Stimulated activated CD8-positive, alpha-beta memory T cell treated with anti-CD3 and anti-CD28 coated beads, Interleukin-12 subunit alpha, Interleukin-12 subunit beta, amount 100 ng/mL, for 1 hour (primary cell): ENCODE measurements at regions not wholly inside any gene's neighbourhood (a gene's known extent, or its start where the extent isn't known, plus 50 kb on each side); places are given as distances from the start of the nearest gene placed in this dataset.
"Not testable (repeated sequence)": the region's sequence is repeated elsewhere in the genome, so short reads cannot be mapped to it uniquely, and the experiment has no call there.

ENCODE experiments used
- DNase-seq: peaks from one replicate; pipeline ENCODE4 v3.0.0-alpha.2; 2020; ENCODE audit warnings: low read depth

DNA sequence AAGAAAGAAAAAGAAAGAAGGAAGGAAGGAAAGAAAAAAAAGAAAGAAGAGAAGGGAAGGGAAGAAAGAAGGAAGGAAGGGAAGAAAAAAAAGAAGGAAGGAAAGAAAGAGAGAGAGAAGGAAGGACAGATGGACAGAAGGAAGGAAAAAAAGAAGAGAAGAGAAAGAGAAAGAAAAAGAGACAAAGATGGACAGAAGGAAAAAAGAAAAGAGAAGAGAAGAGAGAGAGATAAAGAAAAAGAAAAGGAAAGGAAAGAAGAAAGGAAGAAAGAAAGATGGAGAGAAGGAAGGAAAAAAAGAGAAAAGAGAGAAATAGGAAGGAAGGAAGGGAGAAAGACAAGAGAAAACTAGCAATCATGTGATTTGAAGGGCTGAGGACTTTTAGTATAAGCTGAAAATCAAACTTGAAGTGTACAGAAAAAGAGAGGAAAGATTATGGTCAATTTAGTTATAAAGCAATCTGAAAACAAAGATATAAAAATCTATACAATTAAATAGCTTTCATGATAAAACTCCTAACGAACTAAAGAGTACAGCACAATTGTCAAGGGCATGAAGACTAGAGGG is 115.3 kb downstream of the LTN1 start:
- no peak for DNase-seq

DNA sequence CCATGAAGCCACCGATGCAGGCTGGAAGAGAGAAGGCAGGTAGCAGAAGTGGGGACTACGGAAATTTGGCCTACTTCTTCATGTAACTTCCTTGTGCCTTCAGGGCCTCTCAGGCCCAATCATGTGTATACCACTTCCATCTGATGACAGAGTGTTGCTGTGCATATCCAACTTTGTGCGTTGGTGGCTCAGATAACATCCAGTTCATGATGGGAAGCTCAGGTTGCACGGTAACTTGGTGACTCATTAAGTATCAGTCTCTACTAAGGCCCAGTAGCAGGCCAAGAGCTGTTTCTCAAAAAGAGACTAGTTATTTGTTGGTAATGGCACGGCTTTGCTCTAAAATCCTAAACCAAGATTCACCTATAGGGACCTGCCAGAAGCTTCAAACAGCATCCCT is 117.6 kb downstream of the LTN1 start:
- DNase-seq, result no peak

DNA sequence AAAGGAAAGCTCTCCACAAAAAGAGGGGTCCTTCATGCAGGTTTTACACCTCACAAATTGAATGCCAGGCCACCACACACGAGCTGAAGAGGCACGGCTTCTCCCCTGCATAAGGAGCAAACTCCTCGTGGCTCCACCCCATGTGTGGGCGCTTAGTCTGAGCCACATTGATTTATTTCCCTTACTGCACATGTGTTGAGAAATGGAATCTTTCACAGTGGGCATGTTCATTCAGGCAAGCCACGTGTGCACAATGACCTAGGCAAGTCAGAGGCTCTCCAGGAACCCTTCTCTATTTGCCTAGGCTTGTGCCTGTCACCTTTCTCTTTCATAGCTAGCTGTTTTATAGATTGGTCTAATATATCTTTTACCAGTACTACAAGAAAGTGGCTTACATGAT is 120.5 kb downstream of the LTN1 start:
- DNase-seq, result no peak

DNA sequence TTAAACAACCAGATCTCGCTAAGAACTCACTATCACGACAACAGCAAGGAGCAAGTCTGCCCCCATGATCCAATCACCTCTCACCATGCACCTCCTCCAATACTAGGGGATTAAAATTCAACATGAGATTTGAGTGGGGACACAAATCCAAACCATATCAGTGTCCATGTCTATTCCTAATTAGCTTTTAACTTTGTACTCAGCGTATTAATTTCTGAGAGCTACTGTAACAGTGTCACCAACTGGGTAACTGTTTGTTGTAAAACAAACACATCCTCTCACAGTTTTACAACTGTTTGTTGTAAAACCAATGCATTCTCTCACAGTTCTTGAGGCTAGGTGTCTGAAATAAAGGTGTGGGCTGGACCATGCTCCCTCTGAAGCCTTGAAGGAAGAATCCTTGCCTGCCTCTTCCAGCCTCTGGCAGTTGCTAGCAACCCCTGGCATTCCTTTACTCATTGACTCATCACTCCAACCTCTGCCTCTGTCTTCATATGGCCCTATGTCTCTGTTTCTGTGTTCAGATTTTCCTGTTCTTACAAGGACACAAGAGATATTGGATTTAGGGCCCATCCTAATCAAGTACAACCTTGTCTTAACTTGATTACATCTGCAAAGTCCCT is 121.2 kb downstream of the LTN1 start:
- DNase-seq, result no peak

DNA sequence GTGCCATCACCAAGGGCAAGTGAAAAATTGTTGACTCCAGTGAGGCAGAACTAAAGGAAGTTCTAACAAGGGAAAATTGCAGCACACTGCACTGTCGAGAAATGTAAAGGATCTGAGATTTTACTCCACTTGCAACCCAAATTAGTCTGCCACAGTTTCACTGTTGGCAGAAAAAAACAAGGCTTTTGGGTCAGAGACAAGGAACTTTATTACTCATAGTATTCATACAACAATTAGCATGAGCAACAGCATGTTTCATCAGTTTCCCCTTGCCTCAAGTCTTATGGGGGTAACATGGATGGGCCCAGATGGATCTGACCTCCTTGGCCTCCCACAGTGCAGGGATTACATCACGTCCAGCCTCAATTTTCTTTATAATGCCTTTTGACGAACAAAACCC is 125.3 kb downstream of the LTN1 start:
- no peak for DNase-seq

DNA sequence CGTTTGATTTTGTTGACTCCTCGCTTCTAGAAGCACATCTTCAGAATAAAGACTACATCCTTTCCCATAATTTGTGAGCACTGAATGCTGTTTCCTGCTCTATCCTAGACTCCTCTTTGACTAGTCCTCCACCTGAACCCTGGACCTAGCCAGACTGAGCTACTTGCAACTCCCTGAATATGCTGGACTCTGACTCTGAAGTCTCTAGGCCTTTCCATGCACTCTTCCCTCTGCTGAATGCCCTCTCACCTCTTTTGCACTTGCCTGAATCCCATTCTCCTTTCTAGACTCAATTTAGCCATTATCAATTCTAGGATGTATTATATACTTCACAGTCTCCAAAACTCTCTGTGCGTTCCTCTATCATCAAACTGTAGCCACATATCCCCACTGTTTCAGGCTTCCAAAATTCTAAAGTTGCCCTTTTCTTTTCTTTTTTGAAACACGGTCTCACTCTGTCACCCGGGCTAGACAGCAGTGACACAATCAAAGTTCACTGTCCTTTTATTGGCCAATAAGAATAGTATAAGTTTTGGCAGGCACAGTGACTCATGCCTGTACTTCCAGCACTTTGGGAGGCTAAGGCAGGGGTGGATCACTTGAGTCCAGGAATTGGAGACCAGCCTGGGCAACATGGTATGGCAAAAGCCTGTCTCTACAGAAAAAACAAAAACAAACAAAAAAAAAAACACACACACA is 127.0 kb downstream of the LTN1 start:
- DNase-seq, result no peak

DNA sequence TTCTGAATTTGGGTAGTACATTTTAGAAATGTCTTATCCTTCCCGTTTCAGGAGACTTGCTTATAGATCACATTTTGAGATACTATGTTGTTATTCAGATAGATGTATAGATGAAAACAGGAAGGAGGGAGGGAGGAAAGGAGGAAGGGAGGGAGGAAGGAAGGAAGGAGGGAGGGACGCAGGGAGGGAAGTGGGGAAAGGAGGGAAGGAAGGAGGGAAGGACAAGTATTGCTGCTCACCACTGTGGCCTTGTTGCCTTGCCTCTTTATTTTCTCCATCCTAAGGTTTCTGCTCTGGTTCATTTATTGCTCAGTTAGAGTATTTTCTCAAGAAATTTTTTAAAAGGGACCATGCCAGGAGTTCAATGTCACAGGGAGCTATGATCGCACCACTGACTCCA is 134.3 kb downstream of the LTN1 start:
- no peak for DNase-seq

DNA sequence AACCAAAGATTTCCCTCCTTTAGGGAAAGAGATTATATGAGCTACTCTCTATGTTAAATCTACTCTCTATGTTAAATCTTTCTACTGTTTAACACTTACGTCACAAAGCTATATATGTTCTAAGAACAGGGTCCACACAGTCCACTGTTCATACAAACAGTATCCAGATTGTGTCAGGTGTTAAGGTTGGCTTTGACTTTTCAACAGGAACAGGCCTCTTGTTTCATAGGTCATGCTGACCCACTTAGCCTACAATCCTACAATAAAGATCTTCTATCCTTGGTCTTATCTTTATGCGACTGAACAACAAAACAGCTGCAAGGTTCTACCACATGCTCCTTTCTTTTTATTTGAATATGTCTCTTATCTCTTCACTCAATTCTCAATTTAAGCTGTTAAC is 134.9 kb downstream of the LTN1 start:
- DNase-seq, result no peak

DNA sequence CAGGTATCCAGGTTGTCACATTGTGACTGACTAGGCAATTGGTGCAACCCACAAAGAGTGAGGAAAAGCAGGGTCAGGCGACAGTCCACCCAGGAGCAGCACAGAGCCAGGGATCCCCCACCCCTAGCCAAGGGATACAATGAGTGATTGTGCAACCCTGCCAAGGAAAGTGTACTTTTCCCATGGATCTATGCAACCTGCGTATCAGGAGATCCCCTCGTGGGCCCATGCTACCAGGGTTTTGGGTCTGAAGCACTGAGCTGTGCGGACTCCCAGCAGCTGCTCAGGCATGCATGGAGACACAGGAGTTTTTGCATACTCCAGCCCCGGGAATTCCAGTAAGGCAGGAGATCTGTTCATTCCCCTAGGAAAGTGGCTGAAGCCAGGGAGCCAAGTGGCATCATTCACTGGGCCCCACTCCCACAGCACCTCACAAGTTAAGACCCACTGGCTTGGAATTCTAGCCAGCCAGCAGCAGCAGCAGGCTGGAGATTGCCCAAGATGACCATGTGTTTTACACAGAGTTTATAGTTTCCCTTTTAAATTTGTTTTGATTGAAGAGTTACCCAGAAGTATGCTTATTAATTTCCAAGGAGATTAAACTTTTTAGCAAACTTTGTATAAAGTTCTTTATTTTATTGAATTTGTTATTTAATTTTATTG is 136.0 kb downstream of the LTN1 start:
- DNase-seq, result no peak

DNA sequence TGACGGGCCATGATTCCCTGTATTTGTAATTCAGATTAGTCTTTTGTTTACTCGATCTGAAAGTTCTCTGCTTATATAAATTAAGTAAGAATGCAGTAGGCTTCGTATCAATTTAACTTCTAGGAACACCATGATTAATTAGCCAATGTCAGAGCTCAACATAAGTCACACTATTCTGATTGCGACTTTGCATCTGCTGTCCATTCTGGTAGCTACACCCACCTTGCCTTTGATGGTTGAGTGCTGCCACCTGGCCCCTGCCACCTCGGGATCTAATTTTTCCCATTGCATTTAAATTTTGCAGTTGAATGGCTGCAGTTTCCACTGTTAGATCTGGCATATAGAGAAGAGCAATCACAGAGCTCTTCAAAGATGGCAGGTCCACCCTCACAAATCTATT is 140.0 kb downstream of the LTN1 start:
- no peak for DNase-seq

DNA sequence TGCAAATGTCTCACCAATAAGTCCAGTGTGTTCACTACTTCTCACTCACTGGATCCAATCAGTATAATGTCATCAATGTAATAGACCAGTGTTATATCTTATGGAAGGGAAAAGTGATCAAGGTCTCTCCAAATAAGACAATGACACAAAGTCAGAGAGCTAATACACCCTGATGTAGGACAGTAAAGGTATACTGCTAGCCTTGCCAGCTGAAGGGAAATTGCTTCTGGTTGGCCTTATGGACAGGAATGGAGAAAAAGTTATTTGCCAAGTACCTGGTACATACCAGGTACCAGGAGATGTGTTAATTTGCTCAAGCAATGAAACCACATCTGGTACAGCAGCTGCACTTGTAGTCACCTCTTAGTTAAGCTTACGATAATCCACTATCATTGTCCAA is 141.0 kb downstream of the LTN1 start:
- DNase-seq, result no peak

DNA sequence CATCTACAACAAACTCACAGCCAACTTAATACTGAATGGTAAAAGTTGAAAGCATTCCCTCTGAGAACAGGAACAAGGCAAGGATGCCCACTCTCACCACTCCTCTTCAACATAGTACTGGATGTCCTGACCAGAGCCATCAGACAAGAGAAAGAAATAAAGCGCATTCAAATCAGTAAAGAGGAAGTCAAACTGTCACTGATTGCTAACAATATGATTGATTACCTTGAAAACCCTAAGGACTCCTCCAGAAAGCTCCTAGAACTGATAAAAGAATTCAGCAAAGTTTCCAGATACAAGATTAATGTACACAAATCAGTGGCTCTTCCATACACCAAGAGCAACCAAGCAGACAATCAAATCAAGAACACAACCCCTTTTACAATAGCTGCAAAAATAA is 153.4 kb downstream of the LTN1 start:
- not testable (repeated sequence) for DNase-seq

DNA sequence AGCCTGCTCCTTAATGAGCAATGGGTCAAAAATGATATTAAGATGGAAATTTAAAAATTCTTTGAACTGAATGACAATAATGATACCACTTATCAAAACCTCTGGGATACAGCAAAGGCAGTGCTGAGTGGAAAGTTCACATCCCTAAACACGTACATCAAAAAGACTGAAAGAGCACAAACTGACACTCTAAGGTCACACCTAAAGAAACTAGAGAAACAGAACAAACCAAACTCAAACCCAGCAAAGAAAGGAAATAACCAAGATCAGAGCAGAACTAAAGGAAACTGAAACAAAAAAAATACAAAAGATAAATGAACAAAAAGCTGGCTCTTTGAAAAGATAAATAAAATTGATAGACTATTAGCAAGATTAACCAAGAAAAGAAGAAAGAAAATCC is 155.3 kb downstream of the LTN1 start:
- not testable (repeated sequence) for DNase-seq

DNA sequence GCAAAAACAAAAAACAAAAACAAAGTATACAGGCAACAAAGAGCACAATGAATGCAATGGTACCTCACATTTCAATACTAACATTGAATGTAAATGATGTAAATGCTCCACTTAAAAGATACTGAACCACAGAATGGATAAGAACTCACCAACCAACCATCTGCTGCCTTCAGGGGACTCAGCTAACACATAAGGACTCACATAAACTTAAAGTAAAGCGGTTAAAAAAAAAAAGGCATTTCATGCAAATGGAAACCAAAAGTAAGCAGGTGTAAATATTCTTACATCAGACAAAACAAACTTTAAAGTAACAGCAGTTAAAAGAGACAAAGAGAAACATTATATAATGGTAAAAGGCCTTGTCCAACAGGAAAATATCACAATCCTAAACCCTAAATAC is 156.1 kb downstream of the LTN1 start:
- not testable (repeated sequence) for DNase-seq

DNA sequence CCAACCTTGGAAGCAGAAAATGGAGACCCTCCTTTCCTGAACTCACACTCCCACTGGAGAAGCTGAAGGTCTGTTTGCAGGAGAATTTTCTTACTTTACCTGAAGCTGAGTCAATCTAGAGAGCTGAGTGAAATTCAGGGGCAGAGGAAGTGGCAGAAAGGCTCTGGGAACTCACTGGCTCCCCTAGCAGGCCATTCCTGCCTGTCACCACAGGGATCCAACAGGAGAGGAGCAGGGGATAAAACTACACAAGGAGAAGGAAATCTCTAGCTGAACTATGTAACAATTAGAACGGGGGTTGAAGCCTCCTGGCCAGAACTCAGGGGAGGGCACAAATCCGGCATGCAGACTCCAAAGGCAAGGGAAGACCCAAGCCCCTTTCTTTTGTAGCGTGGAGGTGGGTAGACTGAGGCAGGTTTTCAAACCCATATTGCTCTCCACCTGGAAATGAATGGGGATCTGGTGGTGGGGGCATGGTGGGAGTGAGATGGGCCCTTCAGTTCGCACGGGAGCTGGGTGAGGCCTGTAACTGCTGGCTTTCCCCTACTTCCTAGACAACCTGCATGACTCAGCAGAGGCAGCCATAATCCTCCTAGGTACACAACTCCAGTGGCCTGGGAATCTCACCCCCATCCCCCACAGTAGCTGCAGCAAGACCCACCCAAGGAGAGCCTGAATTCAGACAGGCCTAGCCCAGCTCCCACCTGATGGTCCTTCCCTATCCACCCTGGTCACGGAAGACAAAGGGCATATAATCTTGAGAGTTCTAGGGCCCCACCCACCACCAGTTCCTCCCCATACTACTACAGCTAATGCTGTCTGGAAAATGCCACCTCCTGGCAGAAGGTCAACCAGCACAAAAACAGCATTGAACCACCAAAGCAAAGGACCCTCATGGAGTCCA is 158.1 kb downstream of the LTN1 start:
- no peak for DNase-seq

DNA sequence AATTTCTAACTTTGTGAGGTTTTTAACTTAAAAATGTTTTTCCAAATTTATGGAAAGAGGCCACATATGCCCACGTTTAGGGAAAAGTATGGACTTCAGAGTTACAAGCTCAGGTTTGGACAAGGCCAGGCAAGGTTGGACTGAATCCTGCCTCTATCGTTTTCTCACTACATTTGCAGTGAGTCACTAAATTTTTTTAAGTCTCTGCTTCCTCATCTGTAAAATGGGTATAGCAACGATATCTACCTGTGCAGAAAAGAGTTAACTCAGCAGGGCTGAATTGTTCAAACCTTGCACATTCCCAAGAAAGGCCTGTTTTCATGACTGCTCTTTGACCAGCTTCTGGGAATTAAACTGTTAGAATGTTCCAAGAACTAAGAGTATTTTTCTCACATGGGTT is 159.1 kb downstream of the LTN1 start:
- no peak for DNase-seq

DNA sequence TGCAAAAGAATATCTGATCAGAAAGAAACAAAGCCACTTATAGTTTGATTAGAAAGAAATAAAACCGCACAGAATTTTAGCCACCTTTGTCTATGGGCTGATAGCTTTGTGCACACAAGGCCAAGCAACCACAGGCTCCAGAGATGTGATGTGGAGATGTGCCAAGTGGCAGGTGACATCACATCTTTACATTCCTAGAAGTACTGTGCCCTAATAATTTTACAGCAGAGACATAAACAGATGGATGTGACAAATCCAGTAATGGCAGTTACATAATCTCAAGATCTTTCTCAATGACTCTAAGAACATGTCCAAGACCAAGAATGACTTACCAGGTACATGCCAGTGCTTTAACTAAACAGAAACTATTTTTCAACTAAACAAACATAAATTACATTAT is 159.5 kb downstream of the LTN1 start:
- no peak for DNase-seq

DNA sequence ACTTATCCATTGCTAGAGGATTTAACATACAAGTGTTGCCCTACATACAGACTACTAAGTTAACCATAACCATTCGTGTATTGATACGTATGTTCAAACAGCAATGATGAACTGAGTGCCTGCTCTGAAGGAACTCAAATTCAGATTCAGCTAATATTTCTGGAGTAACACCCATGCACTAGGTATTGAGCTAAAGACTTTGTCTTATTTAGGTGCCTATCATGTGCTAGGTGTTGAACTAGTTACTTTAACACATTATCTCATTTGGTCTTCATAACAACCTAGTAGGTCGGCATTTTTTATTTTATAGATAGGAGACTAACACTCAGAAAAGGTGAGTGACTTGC is 160.0 kb downstream of the LTN1 start:
- DNase-seq, result no peak

DNA sequence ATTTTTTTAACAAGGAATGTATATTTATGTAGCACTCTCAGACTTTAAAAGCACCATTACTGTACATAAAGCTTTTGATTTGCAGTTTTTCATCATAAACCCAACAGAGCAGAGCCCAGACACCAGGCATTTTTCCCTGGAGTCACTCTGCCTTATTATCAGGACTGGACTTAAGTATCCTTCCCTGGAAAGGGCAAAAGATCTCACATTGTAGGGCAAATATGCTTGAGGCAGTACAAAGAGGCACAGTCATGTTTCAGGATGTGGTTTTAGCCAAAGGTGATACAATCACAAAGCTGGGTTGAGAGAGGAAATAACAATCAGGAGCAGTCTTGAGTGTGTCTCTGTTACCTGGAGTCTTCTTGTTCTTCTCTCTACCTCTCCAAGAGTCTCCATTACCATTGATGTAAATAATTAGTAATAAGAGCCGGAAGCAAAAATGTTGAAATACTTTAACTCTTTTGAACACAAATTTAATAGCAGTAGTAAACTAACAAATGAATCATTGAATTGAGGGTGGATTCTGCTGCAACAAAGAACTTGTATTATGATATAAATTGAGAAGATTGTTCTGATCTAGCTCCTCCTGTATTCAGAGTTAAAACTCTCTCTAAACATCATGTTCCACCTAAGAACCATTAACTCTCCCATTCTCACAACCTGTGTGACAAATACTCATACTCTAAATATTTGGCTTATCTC is 160.5 kb downstream of the LTN1 start:
- DNase-seq, result peak; percentile 14

DNA sequence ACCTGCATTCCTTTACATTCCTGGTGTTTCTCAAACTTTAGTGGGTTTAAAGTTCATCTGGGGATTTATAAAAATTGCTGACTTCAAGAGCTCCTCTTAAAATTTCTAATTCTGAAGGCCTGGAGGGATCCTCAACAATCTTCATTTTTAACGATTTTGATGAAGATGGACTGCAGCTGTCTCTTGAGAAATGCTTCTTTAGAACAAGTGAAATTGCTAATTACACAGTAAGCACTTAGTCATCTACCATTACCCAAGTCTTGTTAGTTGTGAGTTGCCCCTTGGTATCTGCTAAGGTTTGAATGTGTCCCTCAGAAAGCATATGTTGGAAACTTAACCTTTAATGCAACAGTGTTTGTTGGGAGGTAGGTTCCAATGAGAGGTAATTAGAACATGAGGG is 163.7 kb downstream of the LTN1 start:
- no peak for DNase-seq

DNA sequence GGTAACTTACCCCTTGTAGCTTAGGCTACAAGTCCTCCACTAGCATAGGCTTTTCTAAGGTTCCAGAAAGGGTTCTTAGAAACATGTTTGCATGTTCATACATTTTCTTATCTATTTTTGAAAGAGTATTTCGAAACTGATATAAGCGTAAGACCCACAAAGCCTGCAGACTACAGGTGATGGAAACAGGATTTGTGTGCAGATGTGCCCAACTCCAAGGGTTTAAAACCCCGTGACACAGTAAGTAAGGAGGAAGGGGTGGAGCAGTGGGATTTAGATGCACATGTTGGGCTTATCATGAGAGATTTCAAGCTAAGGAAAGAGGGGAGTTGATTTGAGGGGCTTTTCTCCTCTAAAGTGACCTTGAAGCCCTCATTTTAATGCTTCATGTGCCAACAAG is 164.7 kb downstream of the LTN1 start:
- DNase-seq, result no peak

DNA sequence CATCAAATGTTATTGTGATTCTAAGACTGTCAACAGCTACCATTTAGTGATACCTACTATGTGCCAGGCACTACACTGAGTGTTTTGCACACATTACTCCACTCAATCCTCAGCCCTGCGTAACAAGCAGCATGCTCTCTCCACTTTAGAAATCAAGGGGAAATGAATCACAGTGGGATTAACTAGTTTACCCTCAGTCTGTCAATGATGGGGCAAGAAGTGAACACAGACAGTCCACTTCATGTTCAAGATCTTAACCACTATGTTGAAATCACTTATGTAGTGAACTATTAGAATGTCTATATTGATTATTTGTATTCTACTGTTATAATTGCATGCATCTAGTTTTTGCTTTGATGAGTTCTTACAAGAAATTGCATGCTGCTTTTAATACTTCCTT is 165.3 kb downstream of the LTN1 start:
- no peak for DNase-seq
